ACC112 (cell line): ENCODE measurements at regions not wholly inside any gene's neighbourhood (a gene's known extent, or its start where the extent isn't known, plus 50 kb on each side); places are given as distances from the start of the nearest gene placed in this dataset.
A peak's percentile ranks its signal among the peaks of the same experiment; 100 is the strongest.
"Not testable (repeated sequence)": the region's sequence is repeated elsewhere in the genome, so short reads cannot be mapped to it uniquely, and the experiment has no call there.

Source experiments
- H2AFZ ChIP-seq: fragments of 200-600 bp; sonication (generic); one replicate; pipeline ENCODE4 v1.6.0; 2017; ENCODE audit warnings: antibody characterized with exemption, low read length; ENCODE audit not compliant: unreplicated experiment
- H3K27ac ChIP-seq: fragments of 200-600 bp; sonication (generic); 2 replicates; pipeline ENCODE4 v1.5.1; 2014; ENCODE audit warnings: low read depth, mild to moderate bottlenecking, antibody characterized with exemption, low read length, moderate library complexity
- H3K27me3 ChIP-seq: fragments of 200-600 bp; sonication (generic); 2 replicates; pipeline ENCODE4 v1.6.1; 2014; ENCODE audit warnings: mild to moderate bottlenecking, antibody characterized with exemption, low read length, moderate library complexity, mixed read lengths; ENCODE audit not compliant: insufficient read depth
- H3K36me3 ChIP-seq: fragments of 200-600 bp; sonication (generic); 2 replicates; pipeline ENCODE4 v1.6.1; 2016; ENCODE audit warnings: mild to moderate bottlenecking, antibody characterized with exemption, low read length, moderate library complexity, mixed read lengths; ENCODE audit not compliant: insufficient read depth
- H3K4me1 ChIP-seq: fragments of 200-600 bp; sonication (generic); one replicate; pipeline ENCODE4 v1.6.1; 2016; ENCODE audit warnings: low read length, mixed read lengths; ENCODE audit not compliant: insufficient read depth, unreplicated experiment, control insufficient read depth
- H3K4me3 ChIP-seq: fragments of 200-600 bp; sonication (generic); 2 replicates; pipeline ENCODE4 v1.5.1; 2014; ENCODE audit warnings: mild to moderate bottlenecking, low read depth, low read length
- H3K79me2 ChIP-seq: fragments of 200-600 bp; sonication (generic); one replicate; pipeline ENCODE4 v1.6.0; 2016; ENCODE audit warnings: low read length; ENCODE audit not compliant: control insufficient read depth, unreplicated experiment, insufficient read depth

GRCh38 chr11:44387415-44387814 lies 77.5 kb upstream of the ALX4 start:
- H2AFZ ChIP-seq: no peak overlapping the region
- H3K36me3 ChIP-seq: no peaks in the 10 kb centered on the region
- no peaks in the 10 kb centered on the region for H3K79me2 ChIP-seq
- no peaks in the 10 kb centered on the region for H3K4me1 ChIP-seq
- peaks cover 72% of the 10 kb centered on the region for H3K27me3 ChIP-seq
- no peak overlapping the region for H3K4me3 ChIP-seq
- no peak overlapping the region for H3K27ac ChIP-seq

- Histone ChIP-seq H3K27me3 (peaks cover 68% of the 10 kb centered on the region), H2AFZ (no peak overlapping the region), H3K4me3 (no peak overlapping the region), H3K79me2 (no peaks in the 10 kb centered on the region), H3K27ac (no peak overlapping the region), H3K4me1 (no peaks in the 10 kb centered on the region), H3K36me3 (no peaks in the 10 kb centered on the region)
These were observed 77.9 kb upstream of the ALX4 start for GRCh38 chr11:44387825-44388224.

GRCh38 chr11:44388828-44389657 lies 79.1 kb upstream of the ALX4 start:
- Histone ChIP-seq H3K36me3 (no peaks in the 10 kb centered on the region), H3K27ac (no peak overlapping the region), H3K4me1 (no peaks in the 10 kb centered on the region), H3K27me3 (peaks cover 56% of the 10 kb centered on the region), H3K4me3 (peak overlapping the region; percentile 71), H3K79me2 (no peaks in the 10 kb centered on the region), H2AFZ (peak overlapping the region; percentile 71)

- no peak overlapping the region for H3K4me3 ChIP-seq
- no peaks in the 10 kb centered on the region for H3K36me3 ChIP-seq
- no peak overlapping the region for H3K27ac ChIP-seq
- H3K4me1 ChIP-seq: no peaks in the 10 kb centered on the region
- peaks cover 52% of the 10 kb centered on the region for H3K27me3 ChIP-seq
- no peak overlapping the region for H2AFZ ChIP-seq
- no peaks in the 10 kb centered on the region for H3K79me2 ChIP-seq
These were observed 80.1 kb upstream of the ALX4 start for GRCh38 chr11:44389963-44390605.

GRCh38 chr11:44391004-44391403 lies 81.1 kb upstream of the ALX4 start:
- not testable (repeated sequence) for H2AFZ ChIP-seq, H3K27ac ChIP-seq, H3K79me2 ChIP-seq, H3K4me3 ChIP-seq, H3K36me3 ChIP-seq, H3K4me1 ChIP-seq
- H3K27me3 ChIP-seq: peaks cover 47% of the 10 kb centered on the region

- H3K4me1 ChIP-seq, H3K79me2 ChIP-seq, H3K27ac ChIP-seq, H3K4me3 ChIP-seq, H3K36me3 ChIP-seq, H2AFZ ChIP-seq: not testable (repeated sequence)
- peaks cover 60% of the 10 kb centered on the region for H3K27me3 ChIP-seq
These were observed 86.8 kb upstream of the ALX4 start for GRCh38 chr11:44396746-44397145.

GRCh38 chr11:44397586-44398178 lies 87.7 kb upstream of the ALX4 start:
- no peaks in the 10 kb centered on the region for H3K79me2 ChIP-seq
- no peaks in the 10 kb centered on the region for H3K4me1 ChIP-seq
- no peaks in the 10 kb centered on the region for H3K36me3 ChIP-seq
- H2AFZ ChIP-seq: no peak overlapping the region
- peaks cover 67% of the 10 kb centered on the region for H3K27me3 ChIP-seq
- H3K4me3 ChIP-seq: no peak overlapping the region
- no peak overlapping the region for H3K27ac ChIP-seq

- H2AFZ ChIP-seq: no peak overlapping the region
- no peak overlapping the region for H3K27ac ChIP-seq
- H3K4me3 ChIP-seq: no peak overlapping the region
These were observed 88.5 kb upstream of the ALX4 start for GRCh38 chr11:44398266-44399030.

GRCh38 chr11:44399968-44400367 lies 90.0 kb upstream of the ALX4 start:
- no peak overlapping the region for H2AFZ ChIP-seq
- peaks cover 85% of the 10 kb centered on the region for H3K27me3 ChIP-seq
- H3K4me3 ChIP-seq: no peak overlapping the region

More at GRCh38 chr11:44398266-44399030, 88.5 kb upstream of the ALX4 start:
- Histone ChIP-seq H3K27me3 (peaks cover 75% of the 10 kb centered on the region), H3K4me1 (no peaks in the 10 kb centered on the region), H3K79me2 (no peaks in the 10 kb centered on the region), H3K36me3 (no peaks in the 10 kb centered on the region)

GRCh38 chr11:44400431-44400830 lies 90.5 kb upstream of the ALX4 start:
- Histone ChIP-seq H3K4me1 (no peaks in the 10 kb centered on the region), H3K27me3 (peaks cover 88% of the 10 kb centered on the region), H3K79me2 (no peaks in the 10 kb centered on the region), H2AFZ (no peak overlapping the region), H3K36me3 (no peaks in the 10 kb centered on the region), H3K27ac (no peak overlapping the region), H3K4me3 (no peak overlapping the region)

More at GRCh38 chr11:44399968-44400367, 90.0 kb upstream of the ALX4 start:
- Histone ChIP-seq H3K79me2 (no peaks in the 10 kb centered on the region), H3K36me3 (no peaks in the 10 kb centered on the region), H3K27ac (no peak overlapping the region), H3K4me1 (no peaks in the 10 kb centered on the region)
